Astrocyte of the hippocampus (primary cell): ENCODE measurements at regions not wholly inside any gene's neighbourhood (a gene's known extent, or its start where the extent isn't known, plus 50 kb on each side); places are given as distances from the start of the nearest gene placed in this dataset.

ENCODE experiments used
- DNase-seq: peaks from one replicate; pipeline ENCODE4 v3.0.0; 2011; ENCODE audit warnings: low read depth, low spot score

- DNase-seq = peak; percentile 59
These were observed 445.9 kb upstream of the JARID2 start for GRCh38 chr6:14799928-14800327.

GRCh38 chr6:14802514-14803160 lies 443.2 kb upstream of the JARID2 start:
- DNase-seq = no peak

- DNase-seq = no peak
These were observed 441.7 kb upstream of the JARID2 start for GRCh38 chr6:14804001-14804784.

GRCh38 chr6:14804785-14805210 lies 441.1 kb upstream of the JARID2 start:
- DNase-seq = peak; percentile 97

- no peak for DNase-seq
These were observed 439.8 kb upstream of the JARID2 start for GRCh38 chr6:14806101-14806500.

GRCh38 chr6:14807130-14807529 lies 438.7 kb upstream of the JARID2 start:
- no peak for DNase-seq

GRCh38 chr6:14807971-14808370 lies 437.9 kb upstream of the JARID2 start:
- DNase-seq = no peak

GRCh38 chr6:14810021-14810420 lies 435.8 kb upstream of the JARID2 start:
- DNase-seq = no peak

GRCh38 chr6:14811775-14812428 lies 434.0 kb upstream of the JARID2 start:
- peak; percentile 87 for DNase-seq

GRCh38 chr6:14814016-14814415 lies 431.9 kb upstream of the JARID2 start:
- no peak for DNase-seq

- DNase-seq = peak; percentile 73
These were observed 429.6 kb upstream of the JARID2 start for GRCh38 chr6:14816116-14816859.

- no peak for DNase-seq
These were observed 428.8 kb upstream of the JARID2 start for GRCh38 chr6:14817074-14817473.

- DNase-seq = no peak
These were observed 427.4 kb upstream of the JARID2 start for GRCh38 chr6:14818422-14818884.

- DNase-seq = no peak
These were observed 426.9 kb upstream of the JARID2 start for GRCh38 chr6:14819001-14819400.

- no peak for DNase-seq
These were observed 425.9 kb upstream of the JARID2 start for GRCh38 chr6:14819840-14820420.

GRCh38 chr6:14822012-14822553 lies 423.8 kb upstream of the JARID2 start:
- no peak for DNase-seq

GRCh38 chr6:14822679-14823078 lies 423.2 kb upstream of the JARID2 start:
- DNase-seq = no peak

GRCh38 chr6:14824060-14824459 lies 421.8 kb upstream of the JARID2 start:
- peak; percentile 39 for DNase-seq

- no peak for DNase-seq
These were observed 421.2 kb upstream of the JARID2 start for GRCh38 chr6:14824484-14825275.

GRCh38 chr6:14826456-14826855 lies 419.4 kb upstream of the JARID2 start:
- no peak for DNase-seq
